GM19455 (cell line): ENCODE measurements at regions not wholly inside any gene's neighbourhood (a gene's known extent, or its start where the extent isn't known, plus 50 kb on each side); places are given as distances from the start of the nearest gene placed in this dataset.
"Not testable (repeated sequence)": the region's sequence is repeated elsewhere in the genome, so short reads cannot be mapped to it uniquely, and the experiment has no call there.

ENCODE experiments used
- ATAC-seq: cut with Tn5 transposase; IDR thresholded peaks from one replicate; pipeline ENCODE4 v1.9.1; 2021; ENCODE audit not compliant: unreplicated experiment

DNA sequence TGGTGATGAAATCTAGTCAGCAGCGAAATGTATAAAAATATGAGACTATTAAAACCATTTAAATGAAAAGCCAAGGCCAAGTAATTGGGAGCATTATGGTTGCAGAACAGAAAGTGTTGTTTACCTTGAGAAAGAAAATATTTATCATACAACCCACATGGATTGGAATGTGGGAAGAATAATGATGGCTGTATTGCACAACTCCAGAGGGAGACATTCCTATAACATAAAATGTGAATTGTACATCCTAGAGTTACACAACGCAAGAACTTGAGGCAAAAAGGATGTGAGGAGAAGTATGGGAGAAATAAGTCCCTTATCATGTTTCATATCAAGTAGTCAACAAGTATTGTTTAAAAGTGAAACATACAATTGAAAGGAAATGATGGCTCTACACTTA lies 1014.0 kb upstream of the SEMA6A start:
- no peak for ATAC-seq

DNA sequence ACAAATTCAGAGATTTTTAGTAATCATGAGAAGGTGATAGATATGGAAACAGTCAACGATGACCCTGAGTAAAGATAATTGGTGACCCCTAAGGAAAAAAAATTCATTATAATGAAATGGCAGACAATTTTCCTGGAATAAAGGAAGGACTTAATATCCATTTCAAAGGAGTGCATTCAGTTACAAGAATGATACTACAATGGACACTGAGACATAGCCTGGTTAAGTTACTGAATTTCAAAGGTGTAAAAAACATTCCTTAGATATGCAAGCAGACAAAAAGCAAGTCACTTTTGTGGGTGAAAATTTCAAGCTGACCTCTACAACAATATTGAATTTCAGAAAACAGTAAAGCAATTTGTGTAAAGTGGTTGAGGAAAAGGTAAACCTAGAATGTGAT lies 1012.5 kb upstream of the SEMA6A start:
- no peak for ATAC-seq

DNA sequence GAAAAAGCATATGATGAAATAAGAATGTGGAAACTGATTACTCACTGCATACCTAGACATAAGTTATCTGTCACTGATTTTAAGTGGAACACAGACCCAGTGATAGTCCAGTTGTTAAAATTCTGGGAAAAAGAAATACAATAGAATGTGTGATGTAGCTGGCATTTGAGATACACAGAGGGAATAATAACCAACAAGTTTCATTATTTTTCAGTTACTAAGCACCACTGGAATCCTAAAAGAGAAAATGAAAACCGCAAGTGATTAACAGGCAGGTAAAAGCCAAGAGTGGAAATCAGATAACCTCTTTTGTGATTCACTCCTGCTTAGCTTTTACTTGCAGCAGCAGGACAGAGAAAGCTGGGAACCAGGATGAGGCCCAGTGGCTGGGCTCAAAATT lies 994.0 kb upstream of the SEMA6A start:
- no peak for ATAC-seq

GRCh38 chr5:117568126-117568525 lies 993.5 kb upstream of the SEMA6A start:
- ATAC-seq, result no peak

DNA sequence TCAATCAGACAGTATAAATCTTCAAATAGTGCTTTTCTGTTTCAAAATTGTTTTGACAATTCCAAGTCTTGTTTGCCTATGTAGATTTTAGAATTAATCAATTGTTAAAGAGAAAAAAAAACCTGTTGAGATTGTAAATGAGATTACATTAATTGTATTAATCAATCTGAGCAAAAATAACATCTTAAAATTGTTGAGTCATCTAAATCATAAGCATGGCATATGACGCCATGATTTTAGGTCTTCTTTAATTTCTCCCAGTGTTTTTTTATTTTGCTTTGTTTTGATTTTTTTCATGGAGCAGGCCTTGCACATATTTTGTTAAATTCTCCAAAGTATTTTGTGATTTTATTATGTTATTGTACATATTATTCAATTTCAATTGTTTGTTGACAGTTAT lies 988.0 kb upstream of the SEMA6A start:
- ATAC-seq, result no peak

DNA sequence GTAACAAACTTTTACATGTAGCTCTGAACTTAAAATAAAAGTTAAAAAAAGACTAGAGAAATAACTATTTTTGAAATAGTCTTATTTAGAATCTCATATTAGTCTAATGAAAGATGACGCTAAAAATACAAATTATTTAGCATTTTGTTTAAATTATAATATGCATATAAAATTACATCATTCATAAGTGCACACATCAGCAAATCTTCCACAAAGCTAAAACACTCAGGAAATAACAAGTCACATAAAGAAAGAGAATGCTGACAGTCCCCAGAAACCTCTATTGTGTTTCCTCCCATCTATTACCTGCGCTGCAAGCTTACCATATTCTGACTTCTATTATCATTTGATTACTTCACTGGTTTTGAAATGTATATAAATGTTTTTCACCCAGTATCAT lies 986.9 kb upstream of the SEMA6A start:
- ATAC-seq, result no peak

GRCh38 chr5:117559005-117559844 lies 984.6 kb upstream of the SEMA6A start:
- ATAC-seq, result no peak

- ATAC-seq, result no peak
These were observed 976.6 kb upstream of the SEMA6A start for GRCh38 chr5:117551236-117551635.

DNA sequence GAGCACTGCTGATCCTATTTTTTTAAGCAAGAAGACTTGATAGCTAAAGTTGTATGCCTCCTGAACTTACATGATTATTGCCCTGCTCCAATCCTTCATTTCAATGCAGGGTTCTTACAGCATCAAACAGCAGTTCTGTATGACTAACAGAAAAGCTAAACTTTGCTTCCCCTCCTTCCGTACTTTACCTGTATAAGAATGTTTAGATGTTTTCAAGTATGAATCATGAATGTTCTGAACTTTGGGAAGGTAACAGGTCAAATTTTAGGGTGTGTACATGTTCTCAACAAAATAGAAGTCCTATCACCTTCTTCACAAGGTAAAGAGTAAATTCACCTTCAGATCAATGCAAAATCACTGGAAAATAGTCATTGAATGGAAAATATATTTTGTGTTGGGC lies 972.6 kb upstream of the SEMA6A start:
- no peak for ATAC-seq

DNA sequence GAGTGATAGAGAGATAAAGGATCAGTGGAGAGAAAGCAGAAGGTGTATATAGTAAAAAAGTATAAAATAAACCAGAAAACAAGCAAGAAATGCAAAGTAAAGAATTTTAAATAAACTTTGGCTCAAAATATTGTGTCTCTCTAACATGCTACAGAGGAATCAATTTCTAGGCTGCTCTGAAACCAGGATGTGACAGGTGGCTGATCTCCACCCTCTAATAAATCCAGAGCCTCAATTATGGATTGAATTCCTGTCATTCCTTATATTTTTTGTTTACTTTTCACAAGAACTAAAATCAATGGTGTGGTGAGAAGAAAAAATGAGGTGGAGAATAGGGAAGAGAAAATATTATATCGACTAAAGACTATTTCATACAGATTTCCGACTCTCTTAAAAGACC lies 965.1 kb upstream of the SEMA6A start:
- no peak for ATAC-seq

- no peak for ATAC-seq
These were observed 959.2 kb upstream of the SEMA6A start for GRCh38 chr5:117533792-117534191.

- ATAC-seq, result not testable (repeated sequence)
These were observed 958.5 kb upstream of the SEMA6A start for GRCh38 chr5:117533051-117533670.

DNA sequence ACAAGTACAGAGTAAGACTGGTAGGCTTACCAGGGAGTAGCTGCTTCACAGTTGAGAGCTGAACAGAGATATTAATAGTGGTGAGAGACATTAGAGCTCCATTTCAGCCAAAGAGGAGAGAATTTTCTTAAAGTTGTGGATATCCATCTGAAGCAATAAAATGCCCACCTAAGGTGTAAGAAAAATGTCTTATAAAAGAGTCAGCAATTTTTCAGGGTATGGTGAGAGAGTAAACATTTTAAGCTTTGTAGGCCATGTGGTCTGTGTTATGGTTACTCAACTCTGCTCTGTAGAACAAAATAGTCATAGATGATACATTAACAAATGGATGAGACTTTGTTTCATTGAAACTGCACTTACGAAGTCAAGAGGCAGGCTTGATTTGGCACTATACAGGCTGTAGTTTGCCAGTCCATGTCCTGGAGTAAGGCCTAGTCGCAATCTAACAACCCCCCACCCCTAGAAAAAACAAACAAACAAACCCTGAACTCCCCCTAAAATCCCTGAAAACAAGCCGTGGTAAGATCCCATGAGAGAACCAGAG lies 945.4 kb upstream of the SEMA6A start:
- no peak for ATAC-seq

GRCh38 chr5:117504305-117504704 lies 929.7 kb upstream of the SEMA6A start:
- no peak for ATAC-seq

DNA sequence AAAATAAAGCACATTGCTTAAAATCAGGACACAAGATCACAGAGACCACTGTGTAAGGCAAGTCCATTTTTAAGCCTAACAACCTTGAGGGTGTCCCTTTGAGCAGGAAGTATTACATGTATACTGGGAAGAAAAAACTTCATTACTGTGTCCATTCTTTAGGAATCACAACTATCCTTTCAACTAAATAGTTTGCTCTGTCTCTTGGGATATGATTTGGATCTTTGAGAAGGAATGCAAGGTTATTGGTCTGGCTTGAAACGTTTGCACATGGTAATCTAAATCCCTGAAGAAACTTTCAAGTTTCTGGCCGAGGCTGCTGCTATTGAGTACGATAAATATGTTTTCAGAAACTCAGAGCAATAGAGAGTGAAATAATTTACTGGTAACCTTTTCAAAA lies 923.0 kb upstream of the SEMA6A start:
- no peak for ATAC-seq

GRCh38 chr5:117496801-117497200 lies 922.2 kb upstream of the SEMA6A start:
- no peak for ATAC-seq

DNA sequence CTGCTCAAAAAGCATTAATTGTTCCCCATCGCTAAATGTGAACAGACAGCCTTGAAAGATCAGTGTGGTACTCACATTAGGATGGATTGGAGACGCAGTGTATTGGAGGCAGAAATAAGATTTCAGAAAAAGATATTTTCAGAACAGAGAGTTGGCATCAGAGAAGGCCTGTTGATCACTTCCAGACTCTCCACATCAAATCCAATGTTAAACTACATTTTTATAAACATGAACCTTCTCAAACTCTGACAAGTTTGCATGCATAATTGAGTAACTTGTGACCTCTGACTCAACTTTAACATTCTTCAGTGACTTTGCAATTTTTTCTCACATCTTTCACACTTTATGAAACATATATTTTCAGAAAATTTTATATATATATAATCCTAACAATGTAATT lies 919.6 kb upstream of the SEMA6A start:
- no peak for ATAC-seq

DNA sequence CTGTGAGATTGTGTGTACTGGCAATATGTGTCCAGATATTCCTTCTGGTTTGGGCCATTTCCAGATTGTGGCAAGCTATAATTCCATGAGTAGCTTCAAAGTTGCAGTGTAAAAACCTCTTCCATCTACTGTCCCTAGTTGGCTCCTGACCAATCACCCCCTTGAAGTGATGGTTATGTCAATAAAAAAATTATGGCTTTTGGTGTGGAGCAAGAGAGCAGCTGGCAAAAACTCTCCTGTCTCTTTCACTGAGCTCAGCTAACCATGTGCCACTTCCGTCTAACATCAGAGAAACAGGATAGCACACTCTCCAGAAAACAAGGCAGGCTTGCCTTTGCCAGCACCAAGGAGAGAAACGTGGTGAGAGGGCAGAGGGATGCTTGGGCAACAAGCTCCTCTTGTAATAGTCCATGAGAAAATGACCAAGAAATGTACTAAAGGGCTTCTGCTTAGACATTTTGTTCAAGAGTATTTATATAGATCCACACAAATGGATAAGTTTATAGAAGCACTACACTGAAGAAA lies 914.4 kb upstream of the SEMA6A start:
- ATAC-seq, result no peak

GRCh38 chr5:117487556-117487955 lies 912.9 kb upstream of the SEMA6A start:
- ATAC-seq, result no peak

GRCh38 chr5:117486879-117487391 lies 912.3 kb upstream of the SEMA6A start:
- ATAC-seq, result no peak

GRCh38 chr5:117486261-117486660 lies 911.6 kb upstream of the SEMA6A start:
- ATAC-seq, result no peak

- no peak for ATAC-seq
These were observed 901.3 kb upstream of the SEMA6A start for GRCh38 chr5:117475919-117476318.
